GM23338 (cell line): ENCODE measurements at regions not wholly inside any gene's neighbourhood (a gene's known extent, or its start where the extent isn't known, plus 50 kb on each side); places are given as distances from the start of the nearest gene placed in this dataset.
A peak's percentile ranks its signal among the peaks of the same experiment; 100 is the strongest.
"Not testable (repeated sequence)": the region's sequence is repeated elsewhere in the genome, so short reads cannot be mapped to it uniquely, and the experiment has no call there.

Experiments
- ATAC-seq: fragments of 200-7000 bp; cut with Tn5 transposase; 3 replicates; pipeline ENCODE4 v1.9.1; 2020
- DNase-seq: peaks from one replicate; pipeline ENCODE4 v3.0.0-alpha.2; 2015; ENCODE audit warnings: low spot score
- H2AFZ ChIP-seq: fragments of 200-600 bp; sonication (generic); 2 replicates; pipeline ENCODE4 v1.8.0; 2016; ENCODE audit warnings: antibody characterized with exemption, mild to moderate bottlenecking, moderate library complexity
- H3F3A ChIP-seq: fragments of 200-600 bp; sonication (generic); replicated peaks from 2 replicates; pipeline ENCODE4 v1.8.0; 2017; ENCODE audit warnings: antibody characterized with exemption, mixed run types, low read depth
- H3K27ac ChIP-seq: fragments of 200-600 bp; sonication (generic); 2 replicates; pipeline ENCODE4 v1.6.1; 2016; ENCODE audit warnings: low read depth
- H3K27me3 ChIP-seq: fragments of 200-600 bp; sonication (generic); 2 replicates; pipeline ENCODE4 v1.8.0; 2016; ENCODE audit warnings: mild to moderate bottlenecking, mixed run types, moderate library complexity; ENCODE audit not compliant: insufficient read depth
- H3K36me3 ChIP-seq: fragments of 200-600 bp; sonication (generic); 2 replicates; pipeline ENCODE4 v1.8.0; 2016; ENCODE audit warnings: mild to moderate bottlenecking; ENCODE audit not compliant: insufficient read depth
- H3K4me1 ChIP-seq: fragments of 200-600 bp; sonication (generic); 2 replicates; pipeline ENCODE4 v1.8.0; 2016; ENCODE audit warnings: mild to moderate bottlenecking, moderate library complexity; ENCODE audit not compliant: insufficient read depth
- H3K4me2 ChIP-seq: fragments of 200-600 bp; sonication (generic); 2 replicates; pipeline ENCODE4 v1.7.1; 2017; ENCODE audit warnings: mixed run types
- H3K4me3 ChIP-seq: fragments of 200-600 bp; sonication (generic); 2 replicates; pipeline ENCODE4 v1.6.1; 2016; ENCODE audit warnings: mixed run types
- H3K79me2 ChIP-seq: fragments of 200-600 bp; sonication (generic); replicated peaks from 2 replicates; pipeline ENCODE4 v1.8.0; 2017; ENCODE audit warnings: mild to moderate bottlenecking; ENCODE audit not compliant: insufficient read depth
- H3K9me2 ChIP-seq: fragments of 200-600 bp; sonication (generic); 2 replicates; pipeline ENCODE4 v1.8.0; 2017; ENCODE audit not compliant: insufficient read depth
- H4K20me1 ChIP-seq: fragments of 200-600 bp; sonication (generic); replicated peaks from 2 replicates; pipeline ENCODE4 v1.8.0; 2017; ENCODE audit warnings: mild to moderate bottlenecking; ENCODE audit not compliant: insufficient read depth
- H3K27ac Mint-ChIP-seq: 2 replicates; pipeline ENCODE4 v1.8.0; 2020; ENCODE audit warnings: inconsistent platforms, mild to moderate bottlenecking, moderate library complexity, mixed read lengths
- H3K27me3 Mint-ChIP-seq: 3 replicates; pipeline ENCODE4 v1.8.0; 2022; ENCODE audit warnings: low read depth, mild to moderate bottlenecking, moderate library complexity, mixed read lengths, inconsistent platforms; ENCODE audit not compliant: insufficient read depth, poor library complexity
- H3K36me3 Mint-ChIP-seq: 3 replicates; pipeline ENCODE4 v1.8.0; 2021; ENCODE audit warnings: low read depth, mild to moderate bottlenecking, inconsistent platforms, moderate library complexity, mixed read lengths
- H3K4me1 Mint-ChIP-seq: 3 replicates; pipeline ENCODE4 v1.8.0; 2020; ENCODE audit warnings: mild to moderate bottlenecking, inconsistent platforms, mixed read lengths
- H3K4me3 Mint-ChIP-seq: 3 replicates; pipeline ENCODE4 v1.8.0; 2021; ENCODE audit warnings: moderate library complexity, mild to moderate bottlenecking, inconsistent platforms, mixed read lengths
- H3K9me3 Mint-ChIP-seq: 3 replicates; pipeline ENCODE4 v1.8.0; 2020; ENCODE audit warnings: moderate library complexity, mild to moderate bottlenecking, inconsistent platforms, mixed read lengths
- EZH2 ChIP-seq: fragments of 200-600 bp; sonication (generic); IDR thresholded peaks from one replicate; pipeline ENCODE4 v1.8.0; 2017; ENCODE audit warnings: antibody characterized with exemption, mild to moderate bottlenecking, low read depth; ENCODE audit not compliant: unreplicated experiment
- JUNB ChIP-seq: IDR thresholded peaks from one replicate; pipeline ENCODE4 v1.6.1; 2016; ENCODE audit warnings: antibody characterized with exemption; ENCODE audit not compliant: unreplicated experiment
- NANOG ChIP-seq: IDR thresholded peaks from 2 replicates; pipeline ENCODE4 v1.6.1; 2016; ENCODE audit warnings: antibody characterized with exemption, borderline replicate concordance
- POLR2AphosphoS5 ChIP-seq: IDR thresholded peaks from 2 replicates; pipeline ENCODE4 v1.6.1; 2016; ENCODE audit warnings: antibody characterized with exemption, low read depth
- ZNF114 ChIP-seq: fragments of 250-450 bp; sonication (Bioruptor Pico); IDR thresholded peaks from 2 replicates; pipeline ENCODE4 v1.5.0; 2020; ENCODE audit warnings: mild to moderate bottlenecking, moderate library complexity
- TF ChIP-seq, protein P1 (sequence below): IDR thresholded peaks from 2 replicates; pipeline ENCODE4 v1.6.1; 2016; ENCODE audit warnings: antibody characterized with exemption
- TF ChIP-seq, protein P2 (sequence below), 2 experiments: fragments of 200-600 bp in 1 of 2; sonication (generic) in 1 of 2; conservative IDR thresholded peaks; 2 replicates each; pipeline versions ENCODE4 v1.5.1 to v1.6.1; 2016 to 2017; ENCODE audit warnings: antibody characterized with exemption in 2 of 2, low read depth in 2 of 2, mild to moderate bottlenecking in 2 of 2, moderate library complexity in 1 of 2

DNA sequence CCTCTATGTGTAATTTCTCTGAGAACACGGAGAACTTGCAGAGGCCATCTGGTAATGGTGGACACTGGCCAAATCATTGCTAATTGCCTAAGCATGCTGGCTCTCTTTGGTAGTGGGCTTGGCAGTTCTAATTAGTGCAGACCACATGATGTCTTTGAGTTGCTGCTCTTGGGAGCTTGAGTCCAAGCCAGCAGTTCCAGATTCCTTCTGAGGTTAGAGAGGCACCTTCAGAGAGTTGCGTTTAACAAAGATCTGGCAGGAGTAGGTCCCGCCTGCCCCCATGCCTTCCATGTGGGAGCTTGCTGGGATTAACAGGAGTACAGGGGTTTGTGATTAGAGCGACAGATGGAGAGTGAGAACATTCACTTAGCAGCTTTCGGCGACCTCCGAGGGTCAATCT is 449.0 kb upstream of the LMCD1 start:
- no peak overlapping the region for H3K4me3 ChIP-seq
- no peaks in the 10 kb centered on the region; the same call in 2 of the 3 replicates for H3K9me3 Mint-ChIP-seq
- peaks cover 4% of the 10 kb centered on the region; the same call in 1 of the 3 replicates for H3K36me3 Mint-ChIP-seq
- peaks cover 6% of the 10 kb centered on the region; the same call in 1 of the 2 replicates for H3K9me2 ChIP-seq
- H3F3A ChIP-seq = no peaks in the 10 kb centered on the region
- H3K4me1 ChIP-seq = no peaks in the 10 kb centered on the region; the same call in 1 of the 2 replicates
- no peak overlapping the region for H3K27ac Mint-ChIP-seq
- H4K20me1 ChIP-seq = no peaks in the 10 kb centered on the region
- no peak for ATAC-seq
- no peaks in the 10 kb centered on the region for H3K79me2 ChIP-seq
- no peaks in the 10 kb centered on the region for H3K27me3 ChIP-seq
- peaks cover 9% of the 10 kb centered on the region; the same call in 2 of the 3 replicates for H3K4me1 Mint-ChIP-seq
- peaks cover 6% of the 10 kb centered on the region for H3K27me3 Mint-ChIP-seq
- DNase-seq = no peak
- peak overlapping the region; percentile 80; the same call in 1 of the 2 replicates for H2AFZ ChIP-seq
- no peaks in the 10 kb centered on the region for H3K36me3 ChIP-seq
- no peak overlapping the region for H3K4me2 ChIP-seq
- H3K4me3 Mint-ChIP-seq = no peak overlapping the region
- H3K27ac ChIP-seq = no peak overlapping the region
- TF ChIP-seq ZNF114 (no peak), NANOG (no peak), JUNB (no peak), POLR2AphosphoS5 (no peak), EZH2 (no peak)
- TF ChIP-seq, protein P1, sequence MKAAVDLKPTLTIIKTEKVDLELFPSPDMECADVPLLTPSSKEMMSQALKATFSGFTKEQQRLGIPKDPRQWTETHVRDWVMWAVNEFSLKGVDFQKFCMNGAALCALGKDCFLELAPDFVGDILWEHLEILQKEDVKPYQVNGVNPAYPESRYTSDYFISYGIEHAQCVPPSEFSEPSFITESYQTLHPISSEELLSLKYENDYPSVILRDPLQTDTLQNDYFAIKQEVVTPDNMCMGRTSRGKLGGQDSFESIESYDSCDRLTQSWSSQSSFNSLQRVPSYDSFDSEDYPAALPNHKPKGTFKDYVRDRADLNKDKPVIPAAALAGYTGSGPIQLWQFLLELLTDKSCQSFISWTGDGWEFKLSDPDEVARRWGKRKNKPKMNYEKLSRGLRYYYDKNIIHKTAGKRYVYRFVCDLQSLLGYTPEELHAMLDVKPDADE = no peak
- TF ChIP-seq, protein P2, sequence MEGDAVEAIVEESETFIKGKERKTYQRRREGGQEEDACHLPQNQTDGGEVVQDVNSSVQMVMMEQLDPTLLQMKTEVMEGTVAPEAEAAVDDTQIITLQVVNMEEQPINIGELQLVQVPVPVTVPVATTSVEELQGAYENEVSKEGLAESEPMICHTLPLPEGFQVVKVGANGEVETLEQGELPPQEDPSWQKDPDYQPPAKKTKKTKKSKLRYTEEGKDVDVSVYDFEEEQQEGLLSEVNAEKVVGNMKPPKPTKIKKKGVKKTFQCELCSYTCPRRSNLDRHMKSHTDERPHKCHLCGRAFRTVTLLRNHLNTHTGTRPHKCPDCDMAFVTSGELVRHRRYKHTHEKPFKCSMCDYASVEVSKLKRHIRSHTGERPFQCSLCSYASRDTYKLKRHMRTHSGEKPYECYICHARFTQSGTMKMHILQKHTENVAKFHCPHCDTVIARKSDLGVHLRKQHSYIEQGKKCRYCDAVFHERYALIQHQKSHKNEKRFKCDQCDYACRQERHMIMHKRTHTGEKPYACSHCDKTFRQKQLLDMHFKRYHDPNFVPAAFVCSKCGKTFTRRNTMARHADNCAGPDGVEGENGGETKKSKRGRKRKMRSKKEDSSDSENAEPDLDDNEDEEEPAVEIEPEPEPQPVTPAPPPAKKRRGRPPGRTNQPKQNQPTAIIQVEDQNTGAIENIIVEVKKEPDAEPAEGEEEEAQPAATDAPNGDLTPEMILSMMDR (conservative IDR thresholded peaks at IDR 0.05; ENCODE audit: low read depth in 2 of 2) = no peak

DNA sequence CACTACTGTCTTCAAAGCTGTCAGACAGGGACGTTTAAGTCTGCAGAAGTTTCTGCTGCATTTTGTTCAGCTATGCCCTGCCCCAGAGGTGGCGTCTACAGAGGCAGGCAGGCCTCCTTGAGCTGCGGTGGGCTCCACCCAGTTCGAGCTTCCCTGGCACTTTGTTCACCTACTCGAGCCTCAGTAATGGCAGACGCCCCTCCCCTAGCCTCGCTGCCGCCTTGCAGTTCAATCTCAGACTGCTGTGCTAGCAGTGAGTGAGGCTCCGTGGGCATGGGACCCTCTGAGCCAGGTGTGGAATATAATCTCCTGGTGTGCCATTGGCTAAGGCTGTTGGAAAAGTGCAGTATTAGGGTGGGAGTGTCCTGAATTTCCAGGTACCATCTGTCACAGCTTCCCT is 433.5 kb upstream of the LMCD1 start:
- H3K9me2 ChIP-seq, H3K27ac Mint-ChIP-seq, H3K4me3 Mint-ChIP-seq, H3K4me3 ChIP-seq, H3F3A ChIP-seq, H4K20me1 ChIP-seq, DNase-seq, H3K4me2 ChIP-seq, H3K27me3 Mint-ChIP-seq, H3K79me2 ChIP-seq, H3K27me3 ChIP-seq, H3K27ac ChIP-seq, H3K36me3 Mint-ChIP-seq, ATAC-seq, H3K36me3 ChIP-seq, H3K4me1 ChIP-seq, H2AFZ ChIP-seq, H3K4me1 Mint-ChIP-seq: not testable (repeated sequence)
- H3K9me3 Mint-ChIP-seq = peaks cover 28% of the 10 kb centered on the region

DNA sequence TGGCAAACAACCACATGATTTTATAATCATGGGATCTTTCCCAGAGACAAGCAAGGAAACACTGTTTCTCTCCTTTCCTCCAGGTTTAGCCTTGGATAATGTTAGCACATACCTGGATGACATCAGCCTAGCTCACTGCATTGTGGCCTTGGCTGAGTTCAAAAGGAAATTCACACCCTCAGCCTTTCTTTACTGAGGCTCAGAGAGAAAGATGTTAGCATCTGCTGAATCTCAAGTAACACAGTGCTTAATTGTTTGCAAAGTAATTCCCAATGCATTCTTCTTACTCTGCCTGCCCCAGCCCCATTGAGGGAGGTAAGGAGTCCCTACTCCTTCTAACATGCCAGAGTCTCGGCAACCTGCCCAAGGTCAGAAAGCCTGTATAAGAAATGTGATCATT is 432.2 kb upstream of the LMCD1 start:
- Histone ChIP-seq H3K27ac (no peak overlapping the region), H4K20me1 (no peaks in the 10 kb centered on the region), H3K4me2 (no peak overlapping the region), H3K4me3 (no peak overlapping the region), H3K79me2 (no peaks in the 10 kb centered on the region), H3K27me3 (no peaks in the 10 kb centered on the region), H3F3A (no peaks in the 10 kb centered on the region), H3K4me1 (no peaks in the 10 kb centered on the region), H3K9me2 (no peaks in the 10 kb centered on the region), H2AFZ (no peak overlapping the region), H3K36me3 (no peaks in the 10 kb centered on the region)
- Mint-ChIP-seq H3K9me3 (peaks cover 28% of the 10 kb centered on the region), H3K27ac (no peak overlapping the region), H3K4me3 (no peak overlapping the region), H3K36me3 (peaks cover 5% of the 10 kb centered on the region; the same call in 1 of the 3 replicates), H3K4me1 (no peaks in the 10 kb centered on the region), H3K27me3 (peaks cover 2% of the 10 kb centered on the region)
- ATAC-seq (no peak), DNase-seq (no peak)
- TF ChIP-seq, protein P2 (conservative IDR thresholded peaks at IDR 0.05; ENCODE audit: low read depth in 2 of 2) = no peak
- TF ChIP-seq JUNB = no peak
